IMR-90 (cell line): ENCODE measurements at regions not wholly inside any gene's neighbourhood (a gene's known extent, or its start where the extent isn't known, plus 50 kb on each side); places are given as distances from the start of the nearest gene placed in this dataset.

Source experiments
- ATAC-seq: fragments of 200-7000 bp; cut with Tn5 transposase; 2 replicates; pipeline ENCODE4 v1.9.1; 2020; ENCODE audit warnings: low read depth, mild to moderate bottlenecking, moderate library complexity
- BruUV-seq: library from RNA; stranded (reverse); fragments of 400-500 nt; replicated peaks from 2 replicates; lab custom pipeline; 2021; lab: Mats Ljungman, UMichigan
- CTCF ChIA-PET: fragments of 300-600 bp; formaldehyde crosslinking; extraction: SDS; loops from one replicate; lab custom pipeline; 2021; ENCODE audit warnings: antibody characterized with exemption; lab: Yijun Ruan, JAX
- POLR2A ChIA-PET: fragments of 300-600 bp; sonication (Branson Sonifier 250); formaldehyde crosslinking; loops from one replicate; lab custom pipeline; 2022; ENCODE audit warnings: antibody characterized with exemption; ENCODE audit not compliant: unreplicated experiment; lab: Charles Lee
- DNase-seq: peaks from one replicate; pipeline ENCODE4 v3.0.0; 2013
- H2AFZ ChIP-seq: replicated peaks from 2 replicates; pipeline ENCODE3; 2013; ENCODE audit warnings: low read length, mild to moderate bottlenecking; ENCODE audit not compliant: poor library complexity
- H2AK5ac ChIP-seq: 2 replicates; pipeline ENCODE4 v1.6.1; 2013; ENCODE audit warnings: low read depth, low read length, inconsistent platforms
- H2AK9ac ChIP-seq: replicated peaks from 2 replicates; pipeline ENCODE3; 2013; ENCODE audit warnings: mild to moderate bottlenecking, low read depth, low read length, moderate library complexity; ENCODE audit not compliant: poor library complexity
- H2BK120ac ChIP-seq: 2 replicates; pipeline ENCODE4 v1.6.1; 2013; ENCODE audit warnings: low read depth, low read length, inconsistent platforms
- H2BK15ac ChIP-seq: 3 replicates; pipeline ENCODE4 v1.6.1; 2013; ENCODE audit warnings: low read depth, low read length, inconsistent platforms
- H2BK20ac ChIP-seq: 2 replicates; pipeline ENCODE4 v1.6.1; 2013; ENCODE audit warnings: low read depth, mild to moderate bottlenecking, inconsistent platforms, low read length, moderate library complexity
- H2BK5ac ChIP-seq: 2 replicates; pipeline ENCODE4 v1.6.1; 2013; ENCODE audit warnings: mild to moderate bottlenecking, low read depth, low read length, inconsistent platforms; ENCODE audit not compliant: poor library complexity, severe bottlenecking
- H3K14ac ChIP-seq: replicated peaks from 2 replicates; pipeline ENCODE4 v1.6.1; 2013; ENCODE audit warnings: low read depth, low read length, inconsistent platforms
- H3K18ac ChIP-seq: 2 replicates; pipeline ENCODE4 v1.6.1; 2013; ENCODE audit warnings: low read depth, low read length, control low read depth
- H3K23ac ChIP-seq: 2 replicates; pipeline ENCODE4 v1.6.1; 2013; ENCODE audit warnings: low read depth, low read length, inconsistent platforms
- H3K27ac ChIP-seq: 2 replicates; pipeline ENCODE4 v1.5.1; 2013; ENCODE audit warnings: mild to moderate bottlenecking, control low read depth, low read length; ENCODE audit not compliant: insufficient read depth
- H3K27me3 ChIP-seq: 2 replicates; pipeline ENCODE4 v1.6.1; 2013; ENCODE audit warnings: low read length; ENCODE audit not compliant: control insufficient read depth, insufficient read depth
- H3K36me3 ChIP-seq: 2 replicates; pipeline ENCODE4 v1.6.1; 2013; ENCODE audit warnings: low read length, mixed read lengths; ENCODE audit not compliant: control insufficient read depth, insufficient read depth
- H3K4ac ChIP-seq: 2 replicates; pipeline ENCODE4 v1.6.1; 2013; ENCODE audit warnings: low read depth, low read length, inconsistent platforms
- H3K4me1 ChIP-seq: 2 replicates; pipeline ENCODE4 v1.6.1; 2013; ENCODE audit warnings: low read length, mixed read lengths; ENCODE audit not compliant: control insufficient read depth, insufficient read depth
- H3K4me2 ChIP-seq: 2 replicates; pipeline ENCODE4 v1.6.1; 2013; ENCODE audit warnings: low read depth, mild to moderate bottlenecking, control low read depth, low read length, moderate library complexity
- H3K4me3 ChIP-seq: 2 replicates; pipeline ENCODE4 v1.5.1; 2013; ENCODE audit warnings: low read depth, mild to moderate bottlenecking, control low read depth, low read length, moderate library complexity; ENCODE audit not compliant: insufficient read depth
- H3K56ac ChIP-seq: 2 replicates; pipeline ENCODE4 v1.6.1; 2013; ENCODE audit warnings: low read length, inconsistent platforms; ENCODE audit not compliant: insufficient read depth; ENCODE audit errors: extremely low read depth
- H3K79me1 ChIP-seq, 2 experiments: 2 replicates each; pipeline ENCODE4 v1.6.1; 2013; ENCODE audit warnings: low read length in 2 of 2, inconsistent platforms in 1 of 2, low read depth in 1 of 2
- H3K9ac ChIP-seq: 2 replicates; pipeline ENCODE4 v1.6.1; 2013; ENCODE audit warnings: low read depth, low read length, control low read depth
- H3K9me1 ChIP-seq: 2 replicates; pipeline ENCODE4 v1.6.1; 2013; ENCODE audit warnings: low read length, inconsistent platforms; ENCODE audit not compliant: insufficient read depth
- H3K9me3 ChIP-seq: 2 replicates; pipeline ENCODE4 v1.6.1; 2013; ENCODE audit warnings: low read length; ENCODE audit not compliant: control insufficient read depth, insufficient read depth
- H4K20me1 ChIP-seq: 2 replicates; pipeline ENCODE4 v1.6.1; 2013; ENCODE audit warnings: low read length, inconsistent platforms; ENCODE audit not compliant: insufficient read depth
- H4K5ac ChIP-seq: 2 replicates; pipeline ENCODE4 v1.6.1; 2013; ENCODE audit warnings: mild to moderate bottlenecking, low read depth, low read length, control low read depth
- H4K8ac ChIP-seq, 2 experiments: 2 replicates each; pipeline ENCODE4 v1.6.1; 2013; ENCODE audit warnings: low read depth in 2 of 2, low read length in 2 of 2, control low read depth in 1 of 2, inconsistent platforms in 1 of 2
- H4K91ac ChIP-seq: 2 replicates; pipeline ENCODE4 v1.6.1; 2013; ENCODE audit warnings: low read depth, low read length, inconsistent platforms; ENCODE audit not compliant: insufficient read depth
- MAZ ChIP-seq: IDR thresholded peaks from 2 replicates; pipeline ENCODE4 v1.6.1; 2012; ENCODE audit warnings: low read depth, mild to moderate bottlenecking, low read length, improper control_type of control experiment, moderate library complexity, borderline replicate concordance
- MXI1 ChIP-seq: IDR thresholded peaks from 2 replicates; pipeline ENCODE4 v1.6.1; 2012; ENCODE audit warnings: low read depth, mild to moderate bottlenecking, low read length, moderate library complexity, borderline replicate concordance
- NFE2L2 ChIP-seq: fragments of 150-350 bp; IDR thresholded peaks from 2 replicates; pipeline ENCODE4 v1.6.1; 2016; ENCODE audit warnings: low read depth, mild to moderate bottlenecking, low read length
- RCOR1 ChIP-seq: IDR thresholded peaks from 2 replicates; pipeline ENCODE4 v1.6.1; 2012; ENCODE audit warnings: mild to moderate bottlenecking, low read length, improper control_type of control experiment; ENCODE audit not compliant: insufficient replicate concordance
- RFX5 ChIP-seq: IDR thresholded peaks from 2 replicates; pipeline ENCODE4 v1.8.0; 2012; ENCODE audit warnings: low read depth, mild to moderate bottlenecking, low read length, moderate library complexity
- SMC3 ChIP-seq: fragments of 150-350 bp; IDR thresholded peaks from 2 replicates; pipeline ENCODE4 v1.6.1; 2016; ENCODE audit warnings: low read depth, mild to moderate bottlenecking, antibody characterized with exemption, low read length, moderate library complexity
- dilution Hi-C: fragments of 300-500 bp; cut with HindIII; formaldehyde crosslinking; loops from one replicate; pipeline ENCODE4 v1.14.3; 2018; ENCODE audit warnings: low sequenced_read_pairs; ENCODE audit not compliant: unreplicated experiment
- in situ Hi-C: fragments of 300-500 bp; cut with MboI; formaldehyde crosslinking; loops from 3 replicates; pipeline ENCODE4 v1.14.3; 2019; ENCODE audit warnings: low sequenced_read_pairs, inconsistent platforms, mixed read lengths
- intact Hi-C: fragments of 100-400 bp; cut with micrococcal nuclease; formaldehyde crosslinking; loops from 2 replicates; pipeline ENCODE4 v1.10.0; 2022
- TF ChIP-seq, protein P1 (sequence below): fragments of 150-350 bp; IDR thresholded peaks from 2 replicates; pipeline ENCODE4 v1.6.1; 2017; ENCODE audit warnings: mild to moderate bottlenecking, antibody characterized with exemption, low read length, low read depth

GRCh38 chr11:24056051-24056450 is 440.8 kb upstream of the LUZP2 start:
- Histone ChIP-seq H3K23ac (no peak overlapping the region), H3K27ac (no peak overlapping the region), H4K8ac (no peak overlapping the region), H2BK5ac (no peak overlapping the region), H3K27me3 (no peaks in the 10 kb centered on the region), H2BK15ac (no peak overlapping the region), H3K4me1 (no peaks in the 10 kb centered on the region), H3K9me3 (no peaks in the 10 kb centered on the region), H3K14ac (no peak overlapping the region), H3K9me1 (no peaks in the 10 kb centered on the region), H3K4ac (no peak overlapping the region), H2BK120ac (no peak overlapping the region), H2BK20ac (no peak overlapping the region), H3K9ac (no peak overlapping the region), H3K36me3 (no peaks in the 10 kb centered on the region), H3K4me3 (no peak overlapping the region), H4K5ac (no peak overlapping the region), H4K20me1 (no peaks in the 10 kb centered on the region), H3K56ac (no peak overlapping the region), H2AK5ac (no peak overlapping the region), H3K79me1 (no peaks in the 10 kb centered on the region), H2AFZ (no peak overlapping the region), H3K18ac (no peak overlapping the region), H2AK9ac (no peak overlapping the region), H3K4me2 (no peak overlapping the region), H4K91ac (no peak overlapping the region)
- BruUV-seq, result no TSS peak
- ChIA-PET CTCF (no interaction called here), POLR2A (no interaction called here)
- DNase-seq (no peak), ATAC-seq (no peak)
- intact Hi-C loops (no loop called here), in situ Hi-C loops (no loop called here), dilution Hi-C loops (no loop called here)
- TF ChIP-seq SMC3 (no peak), MXI1 (no peak), NFE2L2 (no peak), MAZ (no peak), RCOR1 (no peak), RFX5 (no peak)
- TF ChIP-seq, protein P1, sequence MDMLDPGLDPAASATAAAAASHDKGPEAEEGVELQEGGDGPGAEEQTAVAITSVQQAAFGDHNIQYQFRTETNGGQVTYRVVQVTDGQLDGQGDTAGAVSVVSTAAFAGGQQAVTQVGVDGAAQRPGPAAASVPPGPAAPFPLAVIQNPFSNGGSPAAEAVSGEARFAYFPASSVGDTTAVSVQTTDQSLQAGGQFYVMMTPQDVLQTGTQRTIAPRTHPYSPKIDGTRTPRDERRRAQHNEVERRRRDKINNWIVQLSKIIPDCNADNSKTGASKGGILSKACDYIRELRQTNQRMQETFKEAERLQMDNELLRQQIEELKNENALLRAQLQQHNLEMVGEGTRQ, result no peak
